ENCODE measurements at regions not wholly inside any gene's neighbourhood (a gene's known extent, or its start where the extent isn't known, plus 50 kb on each side); places are given as distances from the start of the nearest gene placed in this dataset.

- no peak for DNase-seq (ENCODE audit: low read depth in 1 of 2, low spot score in 1 of 2)
- WGBS (ENCODE audit: missing lambda C conversion rate), result 76% methylated on average over 1 of the region's 1 CpG
- Histone ChIP-seq H3K4me3 (no peak overlapping the region), H3K9me3 (no peaks in the 10 kb centered on the region), H3K4me2 (no peak overlapping the region), H3K27ac (no peak overlapping the region), H3K4me1 (no peaks in the 10 kb centered on the region)
- TF ChIP-seq SREBF2 (IDR thresholded peaks at IDR 0.05), result no peak
- no peak for TF ChIP-seq CBX8 (IDR thresholded peaks at IDR 0.05)
- no peak for TF ChIP-seq TFCP2L1 (CRISPR knock-in tag; IDR thresholded peaks at IDR 0.05)
- no peak for TF ChIP-seq SMC3 (IDR thresholded peaks at IDR 0.05)
- TF ChIP-seq HOXB5 (CRISPR knock-in tag; IDR thresholded peaks at IDR 0.05), result no peak
- TF ChIP-seq MAZ (IDR thresholded peaks at IDR 0.05; ENCODE audit: borderline replicate concordance, low read depth, low read length), result no peak
- TF ChIP-seq GATA3 (IDR thresholded peaks at IDR 0.05; ENCODE audit: borderline replicate concordance), result no peak
- no peak for TF ChIP-seq CHD2 (IDR thresholded peaks at IDR 0.05; ENCODE audit: low read length, partially characterized antibody)
- TF ChIP-seq FOSL2 (IDR thresholded peaks at IDR 0.05), result no peak
- TF ChIP-seq FOSL2 (CRISPR knock-in tag; IDR thresholded peaks at IDR 0.05), result no peak
- no peak for TF ChIP-seq ATOH8 (CRISPR knock-in tag; IDR thresholded peaks at IDR 0.05; ENCODE audit: low read depth)
- no peak for TF ChIP-seq POLR2AphosphoS2 (conservative IDR thresholded peaks at IDR 0.05; ENCODE audit: low read length)
- TF ChIP-seq PBX3 (IDR thresholded peaks at IDR 0.05), result no peak
- TF ChIP-seq CEBPB (IDR thresholded peaks at IDR 0.05), result no peak
- no peak for ATAC-seq
- ChIA-PET POLR2A (no interaction called here), CTCF (no interaction called here)
- FAIRE-seq, result no peak
These were observed 248.9 kb downstream of the TPBG start for GRCh38 chr6:82612475-82613039.

- Histone ChIP-seq H3K4me2 (no peak overlapping the region), H3K27ac (no peak overlapping the region), H3K4me1 (no peaks in the 10 kb centered on the region), H3K4me3 (no peak overlapping the region), H3K9me3 (no peaks in the 10 kb centered on the region)
- no peak for FAIRE-seq
- no peak for DNase-seq (ENCODE audit: low read depth in 1 of 2, low spot score in 1 of 2)
- ChIA-PET CTCF (interaction anchor here (0.6 to 1.0 kb wide), 2 partner anchors 344 to 354 kb away, joined by 3 read pairs; no protein-coding TSS in a partner anchor), POLR2A (no interaction called here)
- no peak for ATAC-seq
- TF ChIP-seq PBX3 (IDR thresholded peaks at IDR 0.05), result no peak
- no peak for TF ChIP-seq RARB (CRISPR knock-in tag; IDR thresholded peaks at IDR 0.05)
- no peak for TF ChIP-seq NR3C1 (IDR thresholded peaks at IDR 0.05)
- TF ChIP-seq FOXS1 (CRISPR knock-in tag; IDR thresholded peaks at IDR 0.05), result no peak
- no peak for TF ChIP-seq ZNF302 (CRISPR knock-in tag; IDR thresholded peaks at IDR 0.05)
- TF ChIP-seq RAD21 (conservative IDR thresholded peaks at IDR 0.05 in 1 of 2, IDR thresholded peaks at IDR 0.05 in 1 of 2), result no peak
- no peak for TF ChIP-seq ESRRA (IDR thresholded peaks at IDR 0.05; ENCODE audit: borderline replicate concordance, low read length)
- no peak for TF ChIP-seq KDM1A (IDR thresholded peaks at IDR 0.05; ENCODE audit: low read depth)
- TF ChIP-seq CEBPB (IDR thresholded peaks at IDR 0.05), result no peak
- WGBS (ENCODE audit: missing lambda C conversion rate), result 27% methylated on average over 3 of the region's 3 CpGs
These were observed 250.9 kb downstream of the TPBG start for GRCh38 chr6:82614518-82614917.

GRCh38 chr6:82616386-82617028, 252.9 kb downstream of the TPBG start:
- H3K27ac ChIP-seq, result no peak overlapping the region
- CTCF ChIA-PET, result interaction anchor here (0.6 to 1.4 kb wide), 5 partner anchors 10 to 449 kb away, joined by 3 to 4 read pairs (median 3); partner anchors contain the start of gene UBE3D
- POLR2A ChIA-PET, result no interaction called here
- no peak for FAIRE-seq
- no peak overlapping the region for H3K4me3 ChIP-seq
- TF ChIP-seq JUN (IDR thresholded peaks at IDR 0.05) (no peak), HEYL (CRISPR knock-in tag; IDR thresholded peaks at IDR 0.05) (no peak), SMC3 (IDR thresholded peaks at IDR 0.05) (peak; percentile 19; the same call in 1 of the 3 replicates), RAD21 (conservative IDR thresholded peaks at IDR 0.05 in 1 of 2, IDR thresholded peaks at IDR 0.05 in 1 of 2) (peak in 1 of 2 experiments; percentile 25; a peak in 2 of 5 replicates)
- TF ChIP-seq, protein P1, sequence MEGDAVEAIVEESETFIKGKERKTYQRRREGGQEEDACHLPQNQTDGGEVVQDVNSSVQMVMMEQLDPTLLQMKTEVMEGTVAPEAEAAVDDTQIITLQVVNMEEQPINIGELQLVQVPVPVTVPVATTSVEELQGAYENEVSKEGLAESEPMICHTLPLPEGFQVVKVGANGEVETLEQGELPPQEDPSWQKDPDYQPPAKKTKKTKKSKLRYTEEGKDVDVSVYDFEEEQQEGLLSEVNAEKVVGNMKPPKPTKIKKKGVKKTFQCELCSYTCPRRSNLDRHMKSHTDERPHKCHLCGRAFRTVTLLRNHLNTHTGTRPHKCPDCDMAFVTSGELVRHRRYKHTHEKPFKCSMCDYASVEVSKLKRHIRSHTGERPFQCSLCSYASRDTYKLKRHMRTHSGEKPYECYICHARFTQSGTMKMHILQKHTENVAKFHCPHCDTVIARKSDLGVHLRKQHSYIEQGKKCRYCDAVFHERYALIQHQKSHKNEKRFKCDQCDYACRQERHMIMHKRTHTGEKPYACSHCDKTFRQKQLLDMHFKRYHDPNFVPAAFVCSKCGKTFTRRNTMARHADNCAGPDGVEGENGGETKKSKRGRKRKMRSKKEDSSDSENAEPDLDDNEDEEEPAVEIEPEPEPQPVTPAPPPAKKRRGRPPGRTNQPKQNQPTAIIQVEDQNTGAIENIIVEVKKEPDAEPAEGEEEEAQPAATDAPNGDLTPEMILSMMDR (IDR thresholded peaks at IDR 0.05), result peak; percentile 11; the same call in 1 of the 3 replicates
- no peak for ATAC-seq
- WGBS (ENCODE audit: missing lambda C conversion rate), result 32% methylated on average over 4 of the region's 4 CpGs
- no peak overlapping the region for H3K4me2 ChIP-seq
- H3K4me1 ChIP-seq, result no peaks in the 10 kb centered on the region
- H3K9me3 ChIP-seq, result no peaks in the 10 kb centered on the region
- peak in 1 of 2 experiments; percentile 0 for DNase-seq (ENCODE audit: low read depth in 1 of 2, low spot score in 1 of 2)
